ENCODE measurements at regions not wholly inside any gene's neighbourhood (a gene's known extent, or its start where the extent isn't known, plus 50 kb on each side); places are given as distances from the start of the nearest gene placed in this dataset.

- H3K4me3 ChIP-seq: no peak overlapping the region
- no peaks in the 10 kb centered on the region for H3K27me3 ChIP-seq
- no peak overlapping the region for H3K27ac ChIP-seq
- no peaks in the 10 kb centered on the region for H3K4me1 ChIP-seq
- H3K36me3 ChIP-seq: no peaks in the 10 kb centered on the region
- DNase-seq: no peak
- TF ChIP-seq POLR2A (IDR thresholded peaks at IDR 0.05) (no peak), CTCF (IDR thresholded peaks at IDR 0.05) (no peak)
- H3K9me3 ChIP-seq: no peaks in the 10 kb centered on the region
Observed at GRCh38 chr2:84165256-84165655, 293.8 kb downstream of the SUCLG1 start.

- no peaks in the 10 kb centered on the region for H3K27me3 ChIP-seq
- no peak overlapping the region for H3K4me3 ChIP-seq
- no peaks in the 10 kb centered on the region for H3K9me3 ChIP-seq
- TF ChIP-seq POLR2A (IDR thresholded peaks at IDR 0.05) (no peak), CTCF (IDR thresholded peaks at IDR 0.05) (no peak)
- no peak overlapping the region for H3K27ac ChIP-seq
- no peak for DNase-seq
- no peaks in the 10 kb centered on the region for H3K4me1 ChIP-seq
- no peaks in the 10 kb centered on the region for H3K36me3 ChIP-seq
Observed at GRCh38 chr2:84160453-84160852, 298.6 kb downstream of the SUCLG1 start.

GRCh38 chr2:84158605-84159004 is 300.5 kb downstream of the SUCLG1 start:
- Histone ChIP-seq H3K27ac (no peak overlapping the region), H3K27me3 (no peaks in the 10 kb centered on the region), H3K36me3 (no peaks in the 10 kb centered on the region), H3K9me3 (no peaks in the 10 kb centered on the region), H3K4me1 (no peaks in the 10 kb centered on the region), H3K4me3 (no peak overlapping the region)
- no peak for DNase-seq
- no peak for TF ChIP-seq CTCF (IDR thresholded peaks at IDR 0.05)
- TF ChIP-seq POLR2A (IDR thresholded peaks at IDR 0.05): no peak

GRCh38 chr2:84152462-84152861 is 306.6 kb downstream of the SUCLG1 start:
- H3K9me3 ChIP-seq: no peaks in the 10 kb centered on the region
- no peak for TF ChIP-seq POLR2A (IDR thresholded peaks at IDR 0.05)
- no peak for TF ChIP-seq CTCF (IDR thresholded peaks at IDR 0.05)
- no peak overlapping the region for H3K27ac ChIP-seq
- H3K4me3 ChIP-seq: no peak overlapping the region
- no peaks in the 10 kb centered on the region for H3K4me1 ChIP-seq
- no peaks in the 10 kb centered on the region for H3K36me3 ChIP-seq
- no peaks in the 10 kb centered on the region for H3K27me3 ChIP-seq
- no peak for DNase-seq

- Histone ChIP-seq H3K27ac (no peak overlapping the region), H3K4me1 (no peaks in the 10 kb centered on the region), H3K9me3 (no peaks in the 10 kb centered on the region), H3K27me3 (no peaks in the 10 kb centered on the region), H3K36me3 (no peaks in the 10 kb centered on the region), H3K4me3 (no peak overlapping the region)
- no peak for TF ChIP-seq POLR2A (IDR thresholded peaks at IDR 0.05)
- no peak for TF ChIP-seq CTCF (IDR thresholded peaks at IDR 0.05)
- DNase-seq: no peak
Observed at GRCh38 chr2:84144345-84144744, 314.7 kb downstream of the SUCLG1 start.

- Histone ChIP-seq H3K27me3 (no peaks in the 10 kb centered on the region), H3K36me3 (no peaks in the 10 kb centered on the region), H3K4me3 (no peak overlapping the region), H3K27ac (no peak overlapping the region), H3K4me1 (no peaks in the 10 kb centered on the region), H3K9me3 (no peaks in the 10 kb centered on the region)
- DNase-seq: no peak
- no peak for TF ChIP-seq POLR2A (IDR thresholded peaks at IDR 0.05)
- TF ChIP-seq CTCF (IDR thresholded peaks at IDR 0.05): no peak
Observed at GRCh38 chr2:84137034-84137433, 322.0 kb downstream of the SUCLG1 start.
